ENCODE measurements at regions not wholly inside any gene's neighbourhood (a gene's known extent, or its start where the extent isn't known, plus 50 kb on each side); places are given as distances from the start of the nearest gene placed in this dataset.

GRCh38 chr4:24720436-24720835 lies 74.9 kb upstream of the SOD3 start:
- no peak for DNase-seq

GRCh38 chr4:24720979-24721378 lies 74.4 kb upstream of the SOD3 start:
- DNase-seq, result no peak

- no peak for DNase-seq
These were observed 73.3 kb upstream of the SOD3 start for GRCh38 chr4:24722026-24722568.

GRCh38 chr4:24727390-24728224 lies 67.8 kb upstream of the SOD3 start:
- DNase-seq, result no peak

- DNase-seq, result no peak
These were observed 66.1 kb upstream of the SOD3 start for GRCh38 chr4:24729119-24729730.

GRCh38 chr4:24730256-24731001 lies 64.9 kb upstream of the SOD3 start:
- peak; percentile 50 to 58 for DNase-seq

GRCh38 chr4:24731448-24731847 lies 63.9 kb upstream of the SOD3 start:
- no peak for DNase-seq

- DNase-seq, result no peak
These were observed 60.9 kb upstream of the SOD3 start for GRCh38 chr4:24734511-24734910.

- peak in 1 of 2 experiments; percentile 4 for DNase-seq
These were observed 59.3 kb upstream of the SOD3 start for GRCh38 chr4:24736066-24736465.

- no peak for DNase-seq
These were observed 53.5 kb upstream of the SOD3 start for GRCh38 chr4:24741910-24742309.

GRCh38 chr4:24742335-24742734 lies 53.0 kb upstream of the SOD3 start:
- no peak for DNase-seq

GRCh38 chr4:24742773-24743172 lies 52.6 kb upstream of the SOD3 start:
- no peak for DNase-seq

GRCh38 chr4:24743206-24743605 lies 52.2 kb upstream of the SOD3 start:
- DNase-seq, result no peak

GRCh38 chr4:24743927-24744326 lies 51.4 kb upstream of the SOD3 start:
- DNase-seq, result no peak

GRCh38 chr4:24745172-24745895 lies 50.0 kb upstream of the SOD3 start:
- DNase-seq, result no peak
